Ovary (tissue), 7 donors: ENCODE measurements at regions not wholly inside any gene's neighbourhood (a gene's known extent, or its start where the extent isn't known, plus 50 kb on each side); places are given as distances from the start of the nearest gene placed in this dataset.

Experiments used
- DNase-seq, 5 donors: peaks; one replicate each; pipeline ENCODE4 v3.0.0-alpha.2; 2019 to 2020
- H3K27ac ChIP-seq, 2 donors: fragments of 200-600 bp; one replicate each; pipeline versions ENCODE4 v1.5.1 to v1.8.0; 2019 to 2022
- H3K27me3 ChIP-seq: fragments of 200-600 bp; one replicate; pipeline ENCODE4 v1.8.0; 2022
- H3K36me3 ChIP-seq: fragments of 200-600 bp; sonication (generic); one replicate; pipeline ENCODE4 v1.5.1; 2019
- H3K4me1 ChIP-seq: one replicate; pipeline ENCODE4 v1.8.1; 2013; ENCODE audit warnings: mild to moderate bottlenecking, moderate library complexity; ENCODE audit not compliant: insufficient read depth
- H3K4me3 ChIP-seq: fragments of 200-600 bp; sonication (generic); one replicate; pipeline ENCODE4 v1.5.1; 2017
- H3K9me3 ChIP-seq, 2 donors: fragments of 200-600 bp in 1 of 2; sonication (generic) in 1 of 2; one replicate each; pipeline versions ENCODE4 v1.5.1 to v1.8.1; 2013 to 2019; ENCODE audit warnings: mild to moderate bottlenecking in 1 of 2, moderate library complexity in 1 of 2
- EP300 ChIP-seq: sonication (generic); formaldehyde crosslinking; IDR thresholded peaks from one replicate; pipeline ENCODE4 v1.6.1; 2017; ENCODE audit warnings: antibody characterized with exemption
- POLR2A ChIP-seq: fragments of 450-650 bp; IDR thresholded peaks from one replicate; pipeline ENCODE4 v1.6.1; 2017; ENCODE audit warnings: antibody characterized with exemption, mild to moderate bottlenecking, moderate library complexity
- WGBS, 3 donors: extraction: QIAGEN DNeasy Blood & Tissue Kit in 1 of 3; methylation state at CpG; one replicate each; pipeline versions ENCODE4 v1.1.5 to v1.1.7; 2013 to 2017; 5-methylcytosine and 5-hydroxymethylcytosine counted together
- intact Hi-C, 4 donors: fragments of 100-400 bp; cut with DNase I; formaldehyde crosslinking; loops; one replicate each; pipeline versions ENCODE4 v1.11.0 to v1.15.1; 2022 to 2023
- TF ChIP-seq, protein P1 (sequence below), 3 donors: fragments of 450-650 bp in 2 of 3; fragments of 200-600 bp in 1 of 3; IDR thresholded peaks; one replicate each; pipeline versions ENCODE4 v1.5.1 to v1.8.0; 2016 to 2022; ENCODE audit warnings: antibody characterized with exemption in 3 of 3, mild to moderate bottlenecking in 1 of 3
- donor health status: DM: no; HTN: no; CAD: no; lungs with moderate emphysema.
- donor health status: DM: no; HTN: no; CAD: no.
- donor health status: Bipolar disorder and iron deficiency.
- donor health status: DM: no; HTN: no; CAD: no.
- donor health status: DM: yes; HTN: yes; CAD: no.

DNA sequence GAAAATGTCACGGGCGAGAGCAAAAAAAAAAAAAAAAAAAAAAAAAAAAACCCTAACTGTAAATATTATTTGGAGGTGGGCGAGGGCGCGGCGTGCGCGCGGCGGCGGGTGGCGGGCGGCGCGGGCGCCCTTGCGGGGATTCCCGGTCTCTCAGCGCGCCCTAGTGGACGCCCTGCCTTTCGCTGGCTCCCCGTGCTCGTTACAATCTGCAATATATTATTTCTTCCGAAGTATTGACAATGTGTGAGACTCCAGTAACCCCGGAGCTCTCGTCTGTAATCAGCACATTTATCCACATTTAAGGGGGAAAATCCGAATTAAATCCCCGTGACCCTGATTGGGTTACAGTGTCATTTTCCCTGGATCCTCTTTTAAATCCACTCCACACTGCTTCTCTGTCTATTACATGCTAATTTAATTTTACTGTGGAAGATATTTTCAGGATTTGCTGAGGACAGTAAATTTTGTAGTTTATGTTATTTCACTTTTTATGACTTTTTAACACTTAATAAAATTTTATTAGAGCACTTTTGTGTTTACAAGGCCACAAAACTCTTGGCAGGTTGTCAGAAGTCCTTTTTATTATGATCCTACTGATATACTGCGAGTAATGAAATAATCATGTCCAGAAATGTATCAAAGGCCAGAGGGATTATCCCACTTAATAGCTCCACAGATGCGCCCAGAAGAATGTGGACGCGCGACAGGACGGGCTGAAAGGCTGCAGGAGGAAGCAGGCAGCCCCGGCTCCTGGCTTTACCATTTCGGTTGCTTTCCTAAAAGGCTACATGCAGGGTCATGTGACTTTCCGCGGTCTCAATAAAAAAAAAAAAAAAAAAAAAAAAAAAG, 369.1 kb downstream of the MTX2 start:
- WGBS, 3 donors: 17 to 18% (median 17%) methylated on average over 39 of the region's 39 CpGs
- intact Hi-C loops: loop anchor here (5.0 to 10.0 kb wide), 4 partner anchors 181 to 516 kb away; partner anchors contain the start of gene HOXD8 (in 3 of the 4)
- H3K36me3 ChIP-seq: no peaks in the 10 kb centered on the region
- no peaks in the 10 kb centered on the region for H3K9me3 ChIP-seq
- peak overlapping the region; percentile 59 for H3K4me3 ChIP-seq
- H3K27me3 ChIP-seq: no peaks in the 10 kb centered on the region
- H3K4me1 ChIP-seq: no peaks in the 10 kb centered on the region
- peak overlapping the region; percentile 78 to 88 for H3K27ac ChIP-seq
- TF ChIP-seq, protein P1, sequence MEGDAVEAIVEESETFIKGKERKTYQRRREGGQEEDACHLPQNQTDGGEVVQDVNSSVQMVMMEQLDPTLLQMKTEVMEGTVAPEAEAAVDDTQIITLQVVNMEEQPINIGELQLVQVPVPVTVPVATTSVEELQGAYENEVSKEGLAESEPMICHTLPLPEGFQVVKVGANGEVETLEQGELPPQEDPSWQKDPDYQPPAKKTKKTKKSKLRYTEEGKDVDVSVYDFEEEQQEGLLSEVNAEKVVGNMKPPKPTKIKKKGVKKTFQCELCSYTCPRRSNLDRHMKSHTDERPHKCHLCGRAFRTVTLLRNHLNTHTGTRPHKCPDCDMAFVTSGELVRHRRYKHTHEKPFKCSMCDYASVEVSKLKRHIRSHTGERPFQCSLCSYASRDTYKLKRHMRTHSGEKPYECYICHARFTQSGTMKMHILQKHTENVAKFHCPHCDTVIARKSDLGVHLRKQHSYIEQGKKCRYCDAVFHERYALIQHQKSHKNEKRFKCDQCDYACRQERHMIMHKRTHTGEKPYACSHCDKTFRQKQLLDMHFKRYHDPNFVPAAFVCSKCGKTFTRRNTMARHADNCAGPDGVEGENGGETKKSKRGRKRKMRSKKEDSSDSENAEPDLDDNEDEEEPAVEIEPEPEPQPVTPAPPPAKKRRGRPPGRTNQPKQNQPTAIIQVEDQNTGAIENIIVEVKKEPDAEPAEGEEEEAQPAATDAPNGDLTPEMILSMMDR (IDR thresholded peaks at IDR 0.05): peak; percentile 61 to 83 (median 63)
- no peak for TF ChIP-seq EP300
- peak; percentile 73 to 88 (median 83) for DNase-seq

DNA sequence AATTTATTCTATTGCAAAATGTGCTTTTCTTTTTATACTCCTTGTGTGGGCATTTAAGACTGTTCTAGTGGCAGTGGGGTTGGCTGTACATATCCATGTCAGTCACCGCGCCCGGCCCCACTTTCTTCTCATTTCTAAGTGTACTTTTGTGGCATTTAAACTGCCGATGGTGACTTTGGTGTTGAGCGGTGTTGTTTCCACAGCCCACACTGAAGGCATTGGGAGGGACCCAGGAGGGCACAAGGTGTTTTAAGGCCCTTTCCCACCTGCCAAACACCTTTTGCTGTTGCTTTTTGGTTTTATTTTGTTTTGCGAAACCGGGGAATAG, 369.7 kb downstream of the MTX2 start:
- intact Hi-C loops: loop anchor here (5.0 to 10.0 kb wide), 4 partner anchors 182 to 516 kb away; partner anchors contain the start of gene HOXD8 (in 3 of the 4)
- no peaks in the 10 kb centered on the region for H3K27me3 ChIP-seq
- no peaks in the 10 kb centered on the region for H3K9me3 ChIP-seq
- H3K27ac ChIP-seq: no peak overlapping the region
- no peaks in the 10 kb centered on the region for H3K36me3 ChIP-seq
- WGBS, 3 donors: 86 to 91% (median 86%) methylated on average over 7 of the region's 7 CpGs
- H3K4me1 ChIP-seq: peaks cover 2% of the 10 kb centered on the region
- H3K4me3 ChIP-seq: no peak overlapping the region
- DNase-seq: peak in 1 of 5 donors; percentile 8
- TF ChIP-seq POLR2A (no peak), EP300 (no peak)
- TF ChIP-seq, protein P1 (IDR thresholded peaks at IDR 0.05): no peak

- no peaks in the 10 kb centered on the region for H3K27me3 ChIP-seq
- no peak for TF ChIP-seq POLR2A
- TF ChIP-seq, protein P1 (IDR thresholded peaks at IDR 0.05): no peak
- TF ChIP-seq EP300: no peak
Observed at GRCh38 chr2:176639671-176640070, 370.4 kb downstream of the MTX2 start.

DNA sequence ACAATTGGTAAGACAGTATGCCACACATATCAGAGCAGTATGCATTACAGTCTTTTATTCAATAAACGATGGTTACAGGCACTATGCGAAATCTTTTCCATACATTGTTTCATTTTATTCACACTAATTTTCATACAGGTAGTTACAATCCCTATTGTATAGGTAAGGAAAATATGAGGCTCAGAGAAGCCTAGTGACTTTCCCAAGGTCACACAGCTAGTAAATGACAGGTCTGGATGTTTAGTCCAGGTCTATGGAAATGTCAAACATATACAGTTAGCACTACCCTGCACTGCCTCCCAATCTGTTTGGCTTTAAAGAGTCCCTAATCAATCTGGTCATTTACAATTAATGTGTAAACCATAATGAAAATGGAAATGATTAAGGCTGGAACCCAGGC, 372.2 kb downstream of the MTX2 start:
- Histone ChIP-seq H3K36me3 (no peaks in the 10 kb centered on the region), H3K27ac (no peak overlapping the region), H3K4me1 (peaks cover 2% of the 10 kb centered on the region), H3K9me3 (no peaks in the 10 kb centered on the region), H3K4me3 (no peak overlapping the region), H3K27me3 (no peaks in the 10 kb centered on the region)
- 90 to 96% (median 95%) methylated on average over 2 of the region's 2 CpGs for WGBS, 3 donors
- TF ChIP-seq POLR2A (no peak), EP300 (no peak)
- TF ChIP-seq, protein P1 (IDR thresholded peaks at IDR 0.05): no peak
- no peak for DNase-seq
- intact Hi-C loops: loop anchor here in 1 of 4 donors (10.0 kb wide), 1 partner anchor 187 kb away; no protein-coding TSS in a partner anchor

More at GRCh38 chr2:176639671-176640070, 370.4 kb downstream of the MTX2 start:
- Histone ChIP-seq H3K4me1 (peaks cover 2% of the 10 kb centered on the region), H3K9me3 (no peaks in the 10 kb centered on the region), H3K36me3 (no peaks in the 10 kb centered on the region), H3K27ac (no peak overlapping the region), H3K4me3 (no peak overlapping the region)
- intact Hi-C loops: loop anchor here (5.0 to 10.0 kb wide), 5 partner anchors 182 to 515 kb away; partner anchors contain the start of gene HOXD8 (in 3 of the 4)
- no peak for DNase-seq
- 43 to 73% (median 49%) methylated on average over 5 of the region's 5 CpGs for WGBS, 3 donors
